Astrocyte of the cerebellum (primary cell): ENCODE measurements at regions not wholly inside any gene's neighbourhood (a gene's known extent, or its start where the extent isn't known, plus 50 kb on each side); places are given as distances from the start of the nearest gene placed in this dataset.
"Not testable (repeated sequence)": the region's sequence is repeated elsewhere in the genome, so short reads cannot be mapped to it uniquely, and the experiment has no call there.

Experiments used
- DNase-seq: peaks from one replicate; pipeline ENCODE4 v3.0.0-alpha.2; 2011; ENCODE audit warnings: low read depth
- H3K4me3 ChIP-seq: 2 replicates; pipeline ENCODE4 v1.5.1; 2011; ENCODE audit warnings: mild to moderate bottlenecking, low read depth, low read length, moderate library complexity
- CTCF ChIP-seq: IDR thresholded peaks from 2 replicates; pipeline ENCODE4 v1.5.1; 2012; ENCODE audit warnings: low read length, low read depth, moderate library complexity, mild to moderate bottlenecking; ENCODE audit errors: missing control alignments
- in situ Hi-C: cut with HindIII; loops from 2 replicates; pipeline ENCODE4 v1.10.0; 2017; ENCODE audit warnings: low sequenced_read_pairs

DNA sequence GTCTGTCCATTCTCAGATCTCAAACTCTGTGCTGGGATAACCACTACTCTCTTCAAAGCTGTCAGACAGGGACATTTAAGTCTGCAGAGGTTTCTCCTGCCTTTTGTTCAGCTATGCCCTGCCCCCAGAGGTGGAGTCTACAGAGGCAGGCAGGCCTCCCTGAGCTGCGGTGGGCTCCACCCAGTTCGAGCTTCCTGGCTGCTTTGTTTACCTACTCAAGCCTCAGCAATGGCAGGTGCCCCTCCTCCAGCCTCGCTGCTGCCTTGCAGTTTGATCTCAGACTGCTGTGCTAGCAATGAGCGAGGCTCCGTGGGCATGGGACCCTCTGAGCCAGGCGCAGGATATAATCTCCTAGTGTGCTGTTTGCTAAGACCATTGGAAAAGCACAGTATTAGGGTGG lies 53.1 kb upstream of the HUNK start:
- H3K4me3 ChIP-seq, DNase-seq, in situ Hi-C loops: not testable (repeated sequence)

DNA sequence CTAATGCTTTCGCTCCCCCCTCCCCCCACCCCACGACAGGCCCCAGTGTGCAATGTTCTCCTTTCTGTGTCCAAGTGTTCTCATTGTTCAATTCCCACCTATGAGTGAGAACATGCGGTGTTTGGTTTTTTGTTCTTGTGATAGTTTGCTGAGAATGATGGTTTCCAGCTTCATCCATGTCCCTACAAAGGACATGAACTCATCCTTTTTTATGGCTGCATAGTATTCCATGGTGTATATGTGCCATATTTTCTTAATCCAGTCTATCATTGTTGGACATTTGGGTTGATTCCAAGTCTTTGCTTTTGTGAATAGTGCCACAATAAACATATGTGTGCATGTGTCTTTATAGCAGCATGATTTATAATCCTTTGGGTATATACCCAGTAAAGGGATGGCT lies 58.5 kb upstream of the HUNK start:
- H3K4me3 ChIP-seq, DNase-seq, in situ Hi-C loops: not testable (repeated sequence)

DNA sequence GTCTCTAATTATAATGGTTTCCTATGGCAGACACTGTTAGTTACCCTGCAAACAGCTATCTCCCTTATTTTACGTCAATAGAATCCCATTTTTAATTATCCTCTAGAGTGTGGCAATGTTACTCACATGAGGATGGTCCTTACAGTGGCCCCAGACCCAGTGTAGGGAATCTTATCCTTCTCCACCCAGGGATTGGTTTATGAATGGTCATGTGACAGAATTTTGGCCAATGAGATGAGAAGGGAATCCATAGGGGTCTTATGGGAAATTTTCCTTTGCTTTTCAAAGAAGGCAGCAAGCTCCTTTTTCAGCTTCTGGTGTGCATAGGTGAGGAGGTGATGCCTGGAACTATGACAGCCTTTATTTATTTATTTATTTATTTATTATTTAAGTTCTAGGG lies 59.0 kb upstream of the HUNK start:
- TF ChIP-seq CTCF: no peak
- H3K4me3 ChIP-seq: no peak overlapping the region
- DNase-seq: no peak
- in situ Hi-C loops: no loop called here

DNA sequence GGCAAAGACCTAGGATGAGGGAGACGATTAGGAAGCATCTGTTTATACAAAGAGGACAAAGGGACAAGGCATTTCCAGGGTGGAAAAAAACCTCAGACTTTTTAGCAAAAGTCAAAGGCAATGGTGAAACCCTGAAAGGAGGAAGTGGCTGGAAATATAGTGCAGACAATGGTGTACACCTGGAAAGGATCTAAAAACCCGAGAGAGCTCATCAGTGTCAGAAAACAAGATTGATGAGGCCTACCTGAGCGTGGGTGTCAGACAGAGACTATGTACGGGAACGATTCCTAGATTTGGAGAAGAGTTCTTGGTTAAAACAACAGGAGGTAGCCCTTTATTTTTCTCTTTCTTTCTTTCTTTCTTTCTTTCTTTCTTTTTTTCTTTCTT lies 68.8 kb upstream of the HUNK start:
- no peak overlapping the region for H3K4me3 ChIP-seq
- in situ Hi-C loops: no loop called here
- no peak for TF ChIP-seq CTCF
- no peak for DNase-seq

DNA sequence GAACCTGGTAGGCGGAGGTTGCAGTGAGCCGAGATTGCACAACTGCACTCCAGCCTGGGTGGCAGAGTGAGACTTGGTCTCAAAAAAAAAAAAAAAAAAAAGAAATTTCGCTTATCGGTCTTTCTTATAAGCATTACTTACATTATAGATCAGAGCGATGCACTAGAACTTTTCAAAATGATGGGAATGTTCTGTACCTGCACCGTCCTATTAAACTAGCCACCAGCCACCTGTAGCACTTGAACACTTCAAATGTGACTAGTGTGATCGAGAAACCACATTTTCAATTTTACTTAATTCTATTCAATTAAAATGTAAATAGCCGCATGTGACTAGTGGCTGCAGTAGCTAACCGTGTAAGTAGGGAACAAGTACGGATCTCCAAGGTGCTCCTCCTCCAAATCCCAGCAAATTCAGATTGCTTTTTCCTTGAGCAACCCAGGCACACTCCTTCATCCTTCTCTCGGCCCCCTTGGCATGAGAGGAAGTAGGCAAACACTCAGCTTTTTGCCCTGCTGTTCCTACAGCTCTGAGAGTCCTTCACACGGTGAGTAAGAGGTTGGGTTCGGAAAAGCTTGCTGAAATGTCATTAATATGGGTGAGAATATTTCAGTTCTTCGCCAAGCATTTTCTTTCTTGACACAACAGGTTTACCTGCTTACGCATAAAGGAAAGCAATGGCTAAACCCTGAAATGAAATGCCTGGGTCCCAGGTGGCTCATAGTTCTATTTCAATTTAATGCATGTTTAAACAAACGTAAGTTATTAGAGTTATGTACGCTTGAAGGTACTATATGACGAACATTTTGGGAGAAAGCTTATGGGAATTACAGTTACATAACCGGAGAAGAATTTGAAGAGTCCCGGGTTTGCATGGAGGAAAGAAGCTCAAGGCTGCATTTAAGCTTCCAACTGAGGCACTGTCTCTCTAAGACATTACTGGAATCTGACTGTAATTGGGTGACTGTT lies 69.5 kb upstream of the HUNK start:
- no peak for TF ChIP-seq CTCF
- H3K4me3 ChIP-seq: no peak overlapping the region
- in situ Hi-C loops: no loop called here
- DNase-seq: no peak

GRCh38 chr21:31802331-31802730 lies 70.4 kb upstream of the SCAF4 start:
- H3K4me3 ChIP-seq: no peak overlapping the region
- DNase-seq: no peak
- in situ Hi-C loops: no loop called here
- TF ChIP-seq CTCF: no peak

GRCh38 chr21:31801551-31802219 lies 69.8 kb upstream of the SCAF4 start:
- H3K4me3 ChIP-seq: no peak overlapping the region
- DNase-seq: no peak
- in situ Hi-C loops: no loop called here
- no peak for TF ChIP-seq CTCF
